ENCODE measurements at regions not wholly inside any gene's neighbourhood (a gene's known extent, or its start where the extent isn't known, plus 50 kb on each side); places are given as distances from the start of the nearest gene placed in this dataset.

GRCh38 chr16:13315642-13316427, 414.4 kb downstream of the SHISA9 start:
- Histone ChIP-seq H3K27me3 (ENCODE audit: control insufficient read depth, insufficient read depth, low read length) (no peaks in the 10 kb centered on the region), H3K4me3 (ENCODE audit: low read depth, low read length) (no peak overlapping the region), H3K36me3 (ENCODE audit: control insufficient read depth, insufficient read depth, low read length) (no peaks in the 10 kb centered on the region)
- FAIRE-seq (no peak), DNase-seq (ENCODE audit: low read depth) (peak; percentile 22)
- TF ChIP-seq, protein P1, sequence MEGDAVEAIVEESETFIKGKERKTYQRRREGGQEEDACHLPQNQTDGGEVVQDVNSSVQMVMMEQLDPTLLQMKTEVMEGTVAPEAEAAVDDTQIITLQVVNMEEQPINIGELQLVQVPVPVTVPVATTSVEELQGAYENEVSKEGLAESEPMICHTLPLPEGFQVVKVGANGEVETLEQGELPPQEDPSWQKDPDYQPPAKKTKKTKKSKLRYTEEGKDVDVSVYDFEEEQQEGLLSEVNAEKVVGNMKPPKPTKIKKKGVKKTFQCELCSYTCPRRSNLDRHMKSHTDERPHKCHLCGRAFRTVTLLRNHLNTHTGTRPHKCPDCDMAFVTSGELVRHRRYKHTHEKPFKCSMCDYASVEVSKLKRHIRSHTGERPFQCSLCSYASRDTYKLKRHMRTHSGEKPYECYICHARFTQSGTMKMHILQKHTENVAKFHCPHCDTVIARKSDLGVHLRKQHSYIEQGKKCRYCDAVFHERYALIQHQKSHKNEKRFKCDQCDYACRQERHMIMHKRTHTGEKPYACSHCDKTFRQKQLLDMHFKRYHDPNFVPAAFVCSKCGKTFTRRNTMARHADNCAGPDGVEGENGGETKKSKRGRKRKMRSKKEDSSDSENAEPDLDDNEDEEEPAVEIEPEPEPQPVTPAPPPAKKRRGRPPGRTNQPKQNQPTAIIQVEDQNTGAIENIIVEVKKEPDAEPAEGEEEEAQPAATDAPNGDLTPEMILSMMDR (IDR thresholded peaks at IDR 0.05; ENCODE audit: insufficient read depth, low read length, severe bottlenecking) = no peak

- DNase-seq (ENCODE audit: low read depth) = no peak
- TF ChIP-seq, protein P1 (IDR thresholded peaks at IDR 0.05; ENCODE audit: insufficient read depth, low read length, severe bottlenecking) = no peak
- H3K36me3 ChIP-seq (ENCODE audit: control insufficient read depth, insufficient read depth, low read length) = no peaks in the 10 kb centered on the region
- FAIRE-seq = no peak
- H3K27me3 ChIP-seq (ENCODE audit: control insufficient read depth, insufficient read depth, low read length) = no peaks in the 10 kb centered on the region
- no peak overlapping the region for H3K4me3 ChIP-seq (ENCODE audit: low read depth, low read length)
Measured at GRCh38 chr16:13322336-13322735, 420.9 kb downstream of the SHISA9 start.

DNA sequence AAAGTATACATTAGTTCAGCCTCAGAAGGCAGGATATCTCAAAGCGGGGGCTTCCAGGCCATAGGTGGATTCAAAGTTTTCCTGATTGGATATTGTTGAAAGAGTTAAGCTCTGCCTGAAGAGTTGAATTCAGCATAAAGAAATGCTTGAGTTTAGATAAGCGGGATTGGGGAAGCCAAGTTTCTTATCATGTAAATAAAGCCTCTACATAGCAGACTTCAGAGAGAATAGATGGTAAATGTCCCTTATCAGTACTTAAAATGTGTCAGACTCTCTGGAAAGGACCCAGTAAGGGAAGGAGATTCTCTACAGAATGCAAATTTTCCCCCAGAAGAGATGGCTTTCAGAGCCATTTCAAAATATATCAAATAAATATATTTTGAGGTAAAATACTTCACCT, 423.5 kb downstream of the SHISA9 start:
- Histone ChIP-seq H3K4me3 (ENCODE audit: low read depth, low read length) (no peak overlapping the region), H3K27me3 (ENCODE audit: control insufficient read depth, insufficient read depth, low read length) (no peaks in the 10 kb centered on the region), H3K36me3 (ENCODE audit: control insufficient read depth, insufficient read depth, low read length) (no peaks in the 10 kb centered on the region)
- TF ChIP-seq, protein P1 (IDR thresholded peaks at IDR 0.05; ENCODE audit: insufficient read depth, low read length, severe bottlenecking) = no peak
- DNase-seq (ENCODE audit: low read depth) = no peak
- no peak for FAIRE-seq

GRCh38 chr16:13325396-13325795, 424.0 kb downstream of the SHISA9 start:
- DNase-seq (ENCODE audit: low read depth) (no peak), FAIRE-seq (no peak)
- Histone ChIP-seq H3K4me3 (ENCODE audit: low read depth, low read length) (no peak overlapping the region), H3K27me3 (ENCODE audit: control insufficient read depth, insufficient read depth, low read length) (no peaks in the 10 kb centered on the region), H3K36me3 (ENCODE audit: control insufficient read depth, insufficient read depth, low read length) (no peaks in the 10 kb centered on the region)
- TF ChIP-seq, protein P1 (IDR thresholded peaks at IDR 0.05; ENCODE audit: insufficient read depth, low read length, severe bottlenecking) = no peak

GRCh38 chr16:13331918-13332317, 430.5 kb downstream of the SHISA9 start:
- H3K27me3 ChIP-seq (ENCODE audit: control insufficient read depth, insufficient read depth, low read length) = no peaks in the 10 kb centered on the region
- FAIRE-seq (no peak), DNase-seq (ENCODE audit: low read depth) (no peak)
- H3K4me3 ChIP-seq (ENCODE audit: low read depth, low read length) = no peak overlapping the region
- TF ChIP-seq, protein P1 (IDR thresholded peaks at IDR 0.05; ENCODE audit: insufficient read depth, low read length, severe bottlenecking) = no peak
- H3K36me3 ChIP-seq (ENCODE audit: control insufficient read depth, insufficient read depth, low read length) = no peaks in the 10 kb centered on the region

Measured in bronchial epithelial cell (primary cell).